Thyroid gland (tissue), 4 donors: ENCODE measurements at regions not wholly inside any gene's neighbourhood (a gene's known extent, or its start where the extent isn't known, plus 50 kb on each side); places are given as distances from the start of the nearest gene placed in this dataset.

Experiments used
- POLR2A ChIP-seq, 2 donors: fragments of 450-650 bp; IDR thresholded peaks; one replicate each; pipeline ENCODE4 v1.6.1; 2017; ENCODE audit warnings: antibody characterized with exemption in 2 of 2, mild to moderate bottlenecking in 2 of 2, moderate library complexity in 1 of 2
- TF ChIP-seq, protein P1 (sequence below), 6 experiments: fragments of 200-600 bp in 3 of 6; fragments of 450-650 bp in 3 of 6; sonication (generic) in 3 of 6; IDR thresholded peaks; one replicate each; pipeline ENCODE4 v1.5.1; 2016 to 2019; ENCODE audit warnings: antibody characterized with exemption in 6 of 6, mild to moderate bottlenecking in 2 of 6, inconsistent platforms in 1 of 6, moderate library complexity in 1 of 6

GRCh38 chr20:53839423-53840176, 230.8 kb downstream of the BCAS1 start:
- TF ChIP-seq, protein P1, sequence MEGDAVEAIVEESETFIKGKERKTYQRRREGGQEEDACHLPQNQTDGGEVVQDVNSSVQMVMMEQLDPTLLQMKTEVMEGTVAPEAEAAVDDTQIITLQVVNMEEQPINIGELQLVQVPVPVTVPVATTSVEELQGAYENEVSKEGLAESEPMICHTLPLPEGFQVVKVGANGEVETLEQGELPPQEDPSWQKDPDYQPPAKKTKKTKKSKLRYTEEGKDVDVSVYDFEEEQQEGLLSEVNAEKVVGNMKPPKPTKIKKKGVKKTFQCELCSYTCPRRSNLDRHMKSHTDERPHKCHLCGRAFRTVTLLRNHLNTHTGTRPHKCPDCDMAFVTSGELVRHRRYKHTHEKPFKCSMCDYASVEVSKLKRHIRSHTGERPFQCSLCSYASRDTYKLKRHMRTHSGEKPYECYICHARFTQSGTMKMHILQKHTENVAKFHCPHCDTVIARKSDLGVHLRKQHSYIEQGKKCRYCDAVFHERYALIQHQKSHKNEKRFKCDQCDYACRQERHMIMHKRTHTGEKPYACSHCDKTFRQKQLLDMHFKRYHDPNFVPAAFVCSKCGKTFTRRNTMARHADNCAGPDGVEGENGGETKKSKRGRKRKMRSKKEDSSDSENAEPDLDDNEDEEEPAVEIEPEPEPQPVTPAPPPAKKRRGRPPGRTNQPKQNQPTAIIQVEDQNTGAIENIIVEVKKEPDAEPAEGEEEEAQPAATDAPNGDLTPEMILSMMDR (IDR thresholded peaks at IDR 0.05), result no peak
- no peak for TF ChIP-seq POLR2A (IDR thresholded peaks at IDR 0.05)
